Mesothelial cell of epicardium (in vitro differentiated cells): ENCODE measurements at regions not wholly inside any gene's neighbourhood (a gene's known extent, or its start where the extent isn't known, plus 50 kb on each side); places are given as distances from the start of the nearest gene placed in this dataset.

Experiments used
- DNase-seq, 2 experiments: peaks; one replicate each; pipeline ENCODE4 v3.0.0; 2021; ENCODE audit warnings: low spot score in 2 of 2; ENCODE audit not compliant: unreplicated experiment in 2 of 2
- H3K27ac Mint-ChIP-seq: 2 replicates; pipeline ENCODE4 v1.8.0; 2021; ENCODE audit warnings: mixed read lengths
- H3K27me3 Mint-ChIP-seq: 2 replicates; pipeline ENCODE4 v1.8.0; 2021; ENCODE audit warnings: low read depth, mixed read lengths
- H3K36me3 Mint-ChIP-seq: 2 replicates; pipeline ENCODE4 v1.8.0; 2021; ENCODE audit warnings: mixed read lengths
- H3K4me1 Mint-ChIP-seq: 2 replicates; pipeline ENCODE4 v1.8.0; 2021; ENCODE audit warnings: mixed read lengths
- H3K4me3 Mint-ChIP-seq: 2 replicates; pipeline ENCODE4 v1.8.0; 2021; ENCODE audit warnings: mild to moderate bottlenecking, moderate library complexity, mixed read lengths
- H3K9me3 Mint-ChIP-seq: 2 replicates; pipeline ENCODE4 v1.8.0; 2021; ENCODE audit warnings: mixed read lengths
- CTCF ChIP-seq: fragments of 200-600 bp; sonication (generic); IDR thresholded peaks from one replicate; pipeline ENCODE4 v1.5.0; 2021; ENCODE audit warnings: antibody characterized with exemption; ENCODE audit not compliant: unreplicated experiment

DNA sequence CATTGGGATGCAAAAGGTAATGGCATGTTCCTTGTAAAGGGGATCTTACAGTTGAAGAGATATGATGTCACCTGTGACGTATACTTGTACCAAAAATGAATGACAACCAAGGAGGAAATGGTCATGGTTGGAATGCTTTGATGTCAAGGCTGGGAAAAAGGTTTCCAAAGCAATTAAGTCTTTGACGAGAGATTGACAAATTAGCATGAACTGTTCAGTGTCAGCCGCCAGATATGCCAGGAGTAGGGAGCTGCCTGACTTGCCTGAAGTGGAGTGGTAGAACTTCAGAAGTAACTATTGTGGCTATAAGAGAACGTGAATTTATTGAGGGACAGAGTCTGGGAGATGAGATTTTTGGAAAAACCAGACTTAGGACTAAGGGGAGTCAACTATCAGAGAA, 88.1 kb downstream of the SEPTIN7 start:
- no peak for DNase-seq
- H3K27ac Mint-ChIP-seq = no peak overlapping the region
- H3K36me3 Mint-ChIP-seq = peaks cover 41% of the 10 kb centered on the region
- H3K4me3 Mint-ChIP-seq = no peak overlapping the region
- no peaks in the 10 kb centered on the region for H3K27me3 Mint-ChIP-seq
- no peaks in the 10 kb centered on the region for H3K4me1 Mint-ChIP-seq
- H3K9me3 Mint-ChIP-seq = no peaks in the 10 kb centered on the region
- TF ChIP-seq CTCF = no peak

GRCh38 chr7:35889870-35890269, 89.0 kb downstream of the SEPTIN7 start:
- H3K36me3 Mint-ChIP-seq = peaks cover 43% of the 10 kb centered on the region
- H3K27ac Mint-ChIP-seq = no peak overlapping the region
- TF ChIP-seq CTCF = no peak
- peaks cover 2% of the 10 kb centered on the region for H3K9me3 Mint-ChIP-seq
- H3K27me3 Mint-ChIP-seq = no peaks in the 10 kb centered on the region
- no peak overlapping the region for H3K4me3 Mint-ChIP-seq
- no peaks in the 10 kb centered on the region for H3K4me1 Mint-ChIP-seq
- DNase-seq = no peak

- TF ChIP-seq CTCF = no peak
- Mint-ChIP-seq H3K9me3 (peaks cover 4% of the 10 kb centered on the region), H3K27ac (no peak overlapping the region), H3K4me1 (no peaks in the 10 kb centered on the region), H3K4me3 (no peak overlapping the region), H3K27me3 (no peaks in the 10 kb centered on the region), H3K36me3 (peaks cover 39% of the 10 kb centered on the region)
- no peak for DNase-seq
These were observed 90.4 kb downstream of the SEPTIN7 start for GRCh38 chr7:35891004-35891830.

GRCh38 chr7:35893649-35894048, 92.8 kb downstream of the SEPTIN7 start:
- H3K27me3 Mint-ChIP-seq = no peaks in the 10 kb centered on the region
- H3K36me3 Mint-ChIP-seq = peaks cover 31% of the 10 kb centered on the region
- H3K4me1 Mint-ChIP-seq = no peaks in the 10 kb centered on the region
- TF ChIP-seq CTCF = no peak
- H3K4me3 Mint-ChIP-seq = no peak overlapping the region
- H3K9me3 Mint-ChIP-seq = peaks cover 4% of the 10 kb centered on the region
- H3K27ac Mint-ChIP-seq = no peak overlapping the region
- no peak for DNase-seq

- DNase-seq = no peak
- Mint-ChIP-seq H3K27ac (peak overlapping the region; percentile 47), H3K4me3 (no peak overlapping the region), H3K9me3 (peaks cover 4% of the 10 kb centered on the region), H3K4me1 (no peaks in the 10 kb centered on the region), H3K36me3 (peaks cover 26% of the 10 kb centered on the region), H3K27me3 (no peaks in the 10 kb centered on the region)
- TF ChIP-seq CTCF = no peak
These were observed 93.9 kb downstream of the SEPTIN7 start for GRCh38 chr7:35894721-35895120.
